H1 (cell line): ENCODE measurements at regions not wholly inside any gene's neighbourhood (a gene's known extent, or its start where the extent isn't known, plus 50 kb on each side); places are given as distances from the start of the nearest gene placed in this dataset.

Experiments
- CTCF ChIA-PET: fragments of 300-600 bp; sonication (Branson Sonifier 250); formaldehyde crosslinking; loops from one replicate; lab custom pipeline; 2021; ENCODE audit not compliant: partially characterized antibody; lab: Charles Lee
- POLR2A ChIA-PET: fragments of 300-600 bp; sonication (Branson Sonifier 250); formaldehyde crosslinking; loops from one replicate; lab custom pipeline; 2021; ENCODE audit warnings: inconsistent platforms; ENCODE audit not compliant: partially characterized antibody; lab: Charles Lee
- DNase-seq, 2 experiments: peaks; one replicate each; pipeline versions ENCODE4 v3.0.0 to v3.0.0-alpha.2; 2010 to 2022; ENCODE audit warnings: low spot score in 2 of 2, low read depth in 1 of 2, mixed read lengths in 1 of 2
- FAIRE-seq: peaks from 2 replicates; lab custom pipeline; 2011; peaks lifted over from hg19 to GRCh38; lab: Jason Lieb, UNC
- H2AFZ ChIP-seq: 2 replicates; pipeline ENCODE4 v1.8.1; 2012; ENCODE audit warnings: low read length, inconsistent platforms
- H2AK5ac ChIP-seq: 2 replicates; pipeline ENCODE4 v1.6.1; 2013; ENCODE audit warnings: low read depth, low read length
- H2BK120ac ChIP-seq: replicated peaks from 2 replicates; pipeline ENCODE3; 2013; ENCODE audit warnings: low read depth, low read length, inconsistent platforms
- H2BK12ac ChIP-seq: 2 replicates; pipeline ENCODE4 v1.6.1; 2013; ENCODE audit warnings: low read depth, low read length
- H2BK15ac ChIP-seq: 2 replicates; pipeline ENCODE4 v1.6.1; 2013; ENCODE audit warnings: low read length
- H2BK20ac ChIP-seq: 2 replicates; pipeline ENCODE4 v1.6.1; 2013; ENCODE audit warnings: low read length
- H2BK5ac ChIP-seq: 2 replicates; pipeline ENCODE4 v1.6.1; 2013; ENCODE audit warnings: low read depth, low read length
- H3K14ac ChIP-seq: 2 replicates; pipeline ENCODE4 v1.6.1; 2013; ENCODE audit warnings: inconsistent platforms; ENCODE audit not compliant: insufficient read length
- H3K18ac ChIP-seq: 2 replicates; pipeline ENCODE4 v1.6.1; 2013; ENCODE audit warnings: low read length; ENCODE audit errors: extremely low read depth
- H3K23ac ChIP-seq: 2 replicates; pipeline ENCODE4 v1.6.1; 2013; ENCODE audit warnings: inconsistent platforms; ENCODE audit not compliant: insufficient read length
- H3K23me2 ChIP-seq: 2 replicates; pipeline ENCODE4 v1.6.1; 2013; ENCODE audit warnings: low read depth, low read length
- H3K27ac ChIP-seq: 2 replicates; pipeline ENCODE4 v1.6.1; 2011; ENCODE audit warnings: low read depth, low read length, inconsistent platforms
- H3K27me3 ChIP-seq, 4 experiments: replicated peaks in 1 of 4; 1 replicate in 1 of 4; 2 replicates in 3 of 4; pipeline versions ENCODE4 v1.6.1 to v1.8.1; 2011 to 2013; ENCODE audit warnings: low read length in 3 of 4, mild to moderate bottlenecking in 3 of 4, inconsistent platforms in 2 of 4, mixed read lengths in 2 of 4, moderate library complexity in 1 of 4; ENCODE audit not compliant: control insufficient read depth in 3 of 4, insufficient read depth in 3 of 4; ENCODE audit errors: extremely low read depth in 1 of 4
- H3K36me3 ChIP-seq, 4 experiments: 2 replicates each; pipeline versions ENCODE4 v1.6.1 to v1.8.1; 2011 to 2013; ENCODE audit warnings: mild to moderate bottlenecking in 4 of 4, low read length in 3 of 4, moderate library complexity in 2 of 4, control low read depth in 1 of 4, inconsistent platforms in 1 of 4; ENCODE audit not compliant: insufficient read depth in 4 of 4, control insufficient read depth in 2 of 4
- H3K4ac ChIP-seq: replicated peaks from 2 replicates; pipeline ENCODE3; 2013; ENCODE audit warnings: low read length, low read depth, mixed read lengths, inconsistent platforms; ENCODE audit not compliant: insufficient read length
- H3K4me1 ChIP-seq, 4 experiments: replicated peaks in 1 of 4; 1 replicate in 1 of 4; 2 replicates in 3 of 4; pipeline versions ENCODE4 v1.6.1 to v1.8.1; 2011 to 2013; ENCODE audit warnings: low read length in 3 of 4, inconsistent platforms in 2 of 4, mixed read lengths in 1 of 4; ENCODE audit not compliant: insufficient read depth in 4 of 4, control insufficient read depth in 3 of 4
- H3K4me2 ChIP-seq, 2 experiments: 2 replicates each; pipeline versions ENCODE4 v1.6.1 to v1.8.1; 2011 to 2013; ENCODE audit warnings: low read depth in 2 of 2, low read length in 2 of 2, control low read depth in 1 of 2, inconsistent platforms in 1 of 2, mild to moderate bottlenecking in 1 of 2; ENCODE audit not compliant: insufficient read depth in 1 of 2
- H3K4me3 ChIP-seq, 4 experiments: fragments of 200-600, 300-600 bp in 1 of 4; sonication (generic), shearing (Covaris generic), sonication (Bioruptor Twin) in 1 of 4; 2 replicates each; pipeline versions ENCODE4 v1.5.1 to v1.8.1; 2011 to 2016; ENCODE audit warnings: low read length in 4 of 4, low read depth in 3 of 4, control low read depth in 2 of 4, inconsistent platforms in 2 of 4, mild to moderate bottlenecking in 2 of 4, mixed read lengths in 1 of 4, moderate library complexity in 1 of 4; ENCODE audit not compliant: insufficient read depth in 2 of 4; ENCODE audit errors: extremely low read depth in 1 of 4
- H3K56ac ChIP-seq: replicated peaks from 2 replicates; pipeline ENCODE3; 2013; ENCODE audit warnings: low read depth, mild to moderate bottlenecking, mixed read lengths, low read length, inconsistent platforms; ENCODE audit not compliant: insufficient read length
- H3K79me1 ChIP-seq: 2 replicates; pipeline ENCODE4 v1.6.1; 2013; ENCODE audit warnings: low read depth, low read length, control low read depth
- H3K79me2 ChIP-seq, 2 experiments: 2 replicates each; pipeline versions ENCODE4 v1.6.1 to v1.8.1; 2012 to 2013; ENCODE audit warnings: low read length in 2 of 2, mild to moderate bottlenecking in 2 of 2, inconsistent platforms in 1 of 2; ENCODE audit not compliant: insufficient read depth in 2 of 2, control insufficient read depth in 1 of 2
- H3K9ac ChIP-seq, 4 experiments: replicated peaks in 1 of 4; 1 replicate in 1 of 4; 2 replicates in 3 of 4; pipeline versions ENCODE4 v1.6.1 to v1.8.1; 2011 to 2013; ENCODE audit warnings: low read depth in 3 of 4, low read length in 3 of 4, control low read depth in 2 of 4, mild to moderate bottlenecking in 2 of 4, moderate library complexity in 2 of 4, inconsistent platforms in 1 of 4; ENCODE audit errors: extremely low read depth in 1 of 4
- H3K9me3 ChIP-seq, 2 experiments: 2 replicates each; pipeline versions ENCODE4 v1.6.1 to v1.8.1; 2012 to 2013; ENCODE audit warnings: mild to moderate bottlenecking in 2 of 2, moderate library complexity in 2 of 2, control low read depth in 1 of 2, inconsistent platforms in 1 of 2, low read depth in 1 of 2, low read length in 1 of 2, mixed read lengths in 1 of 2; ENCODE audit not compliant: insufficient read depth in 2 of 2
- H4K20me1 ChIP-seq, 2 experiments: replicated peaks in 1 of 2; 2 replicates each; pipeline versions ENCODE3 to v1.8.1; 2011 to 2013; ENCODE audit warnings: inconsistent platforms in 2 of 2, low read length in 2 of 2, mild to moderate bottlenecking in 1 of 2; ENCODE audit not compliant: insufficient read depth in 2 of 2, control insufficient read depth in 1 of 2
- H4K5ac ChIP-seq: 2 replicates; pipeline ENCODE4 v1.6.1; 2013; ENCODE audit warnings: low read length, low read depth, mixed read lengths, inconsistent platforms; ENCODE audit not compliant: insufficient read length
- H4K8ac ChIP-seq: 2 replicates; pipeline ENCODE4 v1.8.0; 2013; ENCODE audit warnings: mild to moderate bottlenecking, moderate library complexity, low read length, inconsistent platforms; ENCODE audit not compliant: insufficient read depth; ENCODE audit errors: extremely low read depth
- H4K91ac ChIP-seq: replicated peaks from 2 replicates; pipeline ENCODE3; 2013; ENCODE audit warnings: low read length, mixed read lengths, inconsistent platforms; ENCODE audit not compliant: insufficient read length
- BCL11A ChIP-seq, 2 experiments: IDR thresholded peaks; one replicate each; pipeline ENCODE4 v1.6.1; 2011; ENCODE audit warnings: low read depth in 2 of 2, low read length in 2 of 2, mild to moderate bottlenecking in 2 of 2
- CBX5 ChIP-seq: fragments of 300-800, 300-1000 bp; sonication (generic); IDR thresholded peaks from 2 replicates; pipeline ENCODE4 v1.7.1; 2016; ENCODE audit warnings: antibody characterized with exemption, low read length, low read depth
- CBX8 ChIP-seq: fragments of 300-800, 300-1000 bp; sonication (generic); IDR thresholded peaks from 2 replicates; pipeline ENCODE4 v1.7.1; 2016; ENCODE audit warnings: low read depth, low read length, borderline replicate concordance
- CHD2 ChIP-seq: IDR thresholded peaks from 2 replicates; pipeline ENCODE4 v1.6.1; 2012; ENCODE audit warnings: low read length, improper control_type of control experiment
- KDM5A ChIP-seq: fragments of 200-600 bp; IDR thresholded peaks from 2 replicates; pipeline ENCODE4 v1.7.1; 2012; ENCODE audit warnings: mild to moderate bottlenecking, low read length, inconsistent platforms, mixed read lengths
- NANOG ChIP-seq: IDR thresholded peaks from 2 replicates; pipeline ENCODE4 v1.6.1; 2011; ENCODE audit warnings: low read length, low read depth, mild to moderate bottlenecking, inconsistent platforms; ENCODE audit not compliant: insufficient read depth, poor library complexity, severe bottlenecking
- NRF1 ChIP-seq: IDR thresholded peaks from 2 replicates; pipeline ENCODE4 v1.6.1; 2011; ENCODE audit warnings: mild to moderate bottlenecking, low read depth, low read length, improper control_type of control experiment
- POLR2AphosphoS5 ChIP-seq: IDR thresholded peaks from 2 replicates; pipeline ENCODE4 v1.6.1; 2011; ENCODE audit warnings: low read depth, low read length
- SAP30 ChIP-seq: fragments of 300-600 bp; sonication (generic); IDR thresholded peaks from 2 replicates; pipeline ENCODE4 v1.7.1; 2012; ENCODE audit warnings: low read length, moderate library complexity, mild to moderate bottlenecking, inconsistent platforms; ENCODE audit not compliant: insufficient read depth, insufficient replicate concordance
- SIN3A ChIP-seq, 2 experiments: IDR thresholded peaks in 1 of 2; conservative IDR thresholded peaks in 1 of 2; 2 replicates each; pipeline ENCODE4 v1.6.1; 2011 to 2012; ENCODE audit warnings: low read length in 2 of 2, improper control_type of control experiment in 1 of 2, low read depth in 1 of 2, mild to moderate bottlenecking in 1 of 2
- SIX5 ChIP-seq: IDR thresholded peaks from 2 replicates; pipeline ENCODE4 v1.6.1; 2011; ENCODE audit warnings: mild to moderate bottlenecking, low read depth, low read length
- TAF7 ChIP-seq: optimal IDR thresholded peaks from 2 replicates; pipeline ENCODE3; 2011; ENCODE audit warnings: low read depth, mild to moderate bottlenecking, inconsistent platforms, low read length, moderate library complexity, borderline replicate concordance
- TEAD4 ChIP-seq: IDR thresholded peaks from 2 replicates; pipeline ENCODE4 v1.6.1; 2012; ENCODE audit warnings: low read depth, low read length, inconsistent platforms, mixed read lengths
- WGBS, 2 experiments: shearing (Covaris generic) in 1 of 2; methylation state at CpG; one replicate each; pipeline versions ENCODE4 v1.1.6 to v1.1.7; 2013 to 2015; ENCODE audit warnings: low lambda C conversion rate in 2 of 2, mixed read lengths in 2 of 2, inconsistent platforms in 1 of 2, low coverage in 1 of 2, missing lambda C conversion rate in 1 of 2; ENCODE audit not compliant: insufficient replicate concordance in 2 of 2, insufficient coverage in 1 of 2, insufficient read length in 1 of 2; ENCODE audit errors: extremely low coverage in 1 of 2, missing lambda C conversion rate in 1 of 2; 5-methylcytosine and 5-hydroxymethylcytosine counted together
- TF ChIP-seq, protein P1 (sequence below): IDR thresholded peaks from 2 replicates; pipeline ENCODE4 v1.6.1; 2012; ENCODE audit warnings: inconsistent platforms

DNA sequence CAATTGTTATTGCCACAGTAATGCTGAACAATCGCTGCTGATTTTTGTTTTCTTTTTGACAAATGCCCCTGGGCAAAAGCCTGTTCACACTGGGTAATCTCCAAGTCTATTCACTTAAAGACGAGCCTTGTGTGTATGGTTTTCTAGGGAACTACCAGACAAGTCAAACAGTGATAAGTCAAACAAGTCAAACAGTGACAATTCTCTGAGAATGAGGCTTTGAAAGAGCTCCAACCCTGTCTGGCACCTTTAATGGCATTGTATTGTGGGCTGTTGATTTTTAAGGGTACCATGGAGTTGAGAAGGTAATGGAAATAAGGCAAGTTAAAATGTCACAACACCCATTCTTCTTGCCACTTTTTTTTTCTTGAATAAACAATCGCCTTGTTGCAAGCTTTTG is 59.4 kb upstream of the TMC3 start:
- H3K27ac ChIP-seq: no peak overlapping the region
- DNase-seq (no peak), FAIRE-seq (no peak)
- ChIA-PET CTCF (interaction anchor here (0.8 kb wide), 1 partner anchor 167 kb away, joined by 3 read pairs; no protein-coding TSS in a partner anchor), POLR2A (no interaction called here)
- no peaks in the 10 kb centered on the region for H3K79me1 ChIP-seq
- no peaks in the 10 kb centered on the region for H3K36me3 ChIP-seq
- H4K20me1 ChIP-seq: no peaks in the 10 kb centered on the region
- H2BK20ac ChIP-seq: no peak overlapping the region
- H3K56ac ChIP-seq: no peak overlapping the region
- 69% methylated on average over 3 of the region's 3 CpGs; no CpG with 5 or more reads in 1 of the 2 experiments for WGBS, 2 experiments
- H4K8ac ChIP-seq: no peak overlapping the region
- H3K18ac ChIP-seq: no peak overlapping the region
- no peak overlapping the region for H2BK12ac ChIP-seq
- H3K27me3 ChIP-seq: peaks cover 0 to 1% (median 0%) of the 10 kb centered on the region in 4 experiments; a peak in 1 of 7 replicates
- no peak overlapping the region for H4K91ac ChIP-seq
- H3K4ac ChIP-seq: no peak overlapping the region
- no peaks in the 10 kb centered on the region; a peak in 1 of 7 replicates for H3K4me1 ChIP-seq
- H2BK15ac ChIP-seq: no peak overlapping the region
- H2BK120ac ChIP-seq: no peak overlapping the region
- no peaks in the 10 kb centered on the region; a peak in 1 of 4 replicates for H3K9me3 ChIP-seq
- no peak overlapping the region for H3K14ac ChIP-seq
- no peak overlapping the region for H2BK5ac ChIP-seq
- no peak overlapping the region for H3K4me3 ChIP-seq
- no peak overlapping the region for H3K9ac ChIP-seq
- H2AK5ac ChIP-seq: no peak overlapping the region
- no peak overlapping the region for H4K5ac ChIP-seq
- H3K23me2 ChIP-seq: no peaks in the 10 kb centered on the region
- H2AFZ ChIP-seq: no peak overlapping the region
- no peak overlapping the region for H3K4me2 ChIP-seq
- no peak overlapping the region for H3K23ac ChIP-seq
- H3K79me2 ChIP-seq: no peaks in the 10 kb centered on the region
- TF ChIP-seq TAF7 (no peak), CHD2 (no peak), SIX5 (no peak), CBX5 (no peak), POLR2AphosphoS5 (no peak), TEAD4 (no peak), SIN3A (conservative IDR thresholded peaks at IDR 0.05 in 1 of 2, IDR thresholded peaks at IDR 0.05 in 1 of 2; ENCODE audit: low read depth in 1 of 2, low read length in 2 of 2) (no peak), SAP30 (no peak), NANOG (no peak), NRF1 (no peak), BCL11A (IDR thresholded peaks at IDR 0.05; ENCODE audit: low read depth in 2 of 2, low read length in 2 of 2) (no peak), CBX8 (no peak), KDM5A (no peak)
- TF ChIP-seq, protein P1, sequence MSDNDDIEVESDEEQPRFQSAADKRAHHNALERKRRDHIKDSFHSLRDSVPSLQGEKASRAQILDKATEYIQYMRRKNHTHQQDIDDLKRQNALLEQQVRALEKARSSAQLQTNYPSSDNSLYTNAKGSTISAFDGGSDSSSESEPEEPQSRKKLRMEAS: no peak
